ENCODE measurements at regions not wholly inside any gene's neighbourhood (a gene's known extent, or its start where the extent isn't known, plus 50 kb on each side); places are given as distances from the start of the nearest gene placed in this dataset.
"Not testable (repeated sequence)": the region's sequence is repeated elsewhere in the genome, so short reads cannot be mapped to it uniquely, and the experiment has no call there.

GRCh38 chr14:48243900-48244299 lies 568.5 kb upstream of the MDGA2 start:
- intact Hi-C loops (cut with DNase I): no loop called here
- Histone ChIP-seq H3K27ac (ENCODE audit: low read depth in 1 of 2, low read length in 2 of 2) (no peak overlapping the region), H3K9me3 (ENCODE audit: control insufficient read depth, low read length) (no peaks in the 10 kb centered on the region), H3K4me1 (ENCODE audit: control insufficient read depth in 1 of 2, insufficient read depth in 2 of 2, low read length in 2 of 2) (peaks cover 0 to 2% of the 10 kb centered on the region in 2 donors), H3K4me3 (ENCODE audit: low read length in 2 of 2) (no peak overlapping the region), H3K36me3 (ENCODE audit: control insufficient read depth in 1 of 2, insufficient read depth in 2 of 2, low read length in 1 of 2) (no peaks in the 10 kb centered on the region), H3K27me3 (ENCODE audit: control insufficient read depth in 1 of 2, insufficient read depth in 2 of 2, low read length in 1 of 2) (no peaks in the 10 kb centered on the region)
- WGBS, 2 donors: 82 to 88% methylated on average over 3 of the region's 3 CpGs
- ATAC-seq (ENCODE audit: low FRiP score) (no peak), DNase-seq (no peak)

GRCh38 chr14:48229091-48229490 lies 553.7 kb upstream of the MDGA2 start:
- intact Hi-C loops (cut with DNase I): loop anchor here in 1 of 2 donors (10.0 kb wide), 1 partner anchor 686 kb away; no protein-coding TSS in a partner anchor
- no peaks in the 10 kb centered on the region for H3K27me3 ChIP-seq (ENCODE audit: control insufficient read depth in 1 of 2, insufficient read depth in 2 of 2, low read length in 1 of 2)
- no peaks in the 10 kb centered on the region for H3K9me3 ChIP-seq (ENCODE audit: control insufficient read depth, low read length)
- no peak overlapping the region for H3K4me3 ChIP-seq (ENCODE audit: low read length in 2 of 2)
- H3K4me1 ChIP-seq (ENCODE audit: control insufficient read depth in 1 of 2, insufficient read depth in 2 of 2, low read length in 2 of 2): no peaks in the 10 kb centered on the region
- no peaks in the 10 kb centered on the region for H3K36me3 ChIP-seq (ENCODE audit: control insufficient read depth in 1 of 2, insufficient read depth in 2 of 2, low read length in 1 of 2)
- no peak overlapping the region for H3K27ac ChIP-seq (ENCODE audit: low read depth in 1 of 2, low read length in 2 of 2)
- ATAC-seq (ENCODE audit: low FRiP score) (no peak), DNase-seq (no peak)

- H3K27me3 ChIP-seq (ENCODE audit: control insufficient read depth in 1 of 2, insufficient read depth in 2 of 2, low read length in 1 of 2): no peaks in the 10 kb centered on the region
- WGBS, 2 donors: 90% methylated on average over 13 of the region's 13 CpGs
- no peak overlapping the region for H3K27ac ChIP-seq (ENCODE audit: low read depth in 1 of 2, low read length in 2 of 2)
- H3K36me3 ChIP-seq (ENCODE audit: control insufficient read depth in 1 of 2, insufficient read depth in 2 of 2, low read length in 1 of 2): no peaks in the 10 kb centered on the region
- no peaks in the 10 kb centered on the region for H3K4me1 ChIP-seq (ENCODE audit: control insufficient read depth in 1 of 2, insufficient read depth in 2 of 2, low read length in 2 of 2)
- DNase-seq: no peak
- ATAC-seq (ENCODE audit: low FRiP score): no peak
- intact Hi-C loops (cut with DNase I): no loop called here
- no peaks in the 10 kb centered on the region for H3K9me3 ChIP-seq (ENCODE audit: control insufficient read depth, low read length)
- no peak overlapping the region for H3K4me3 ChIP-seq (ENCODE audit: low read length in 2 of 2)
These were observed 518.5 kb upstream of the MDGA2 start for GRCh38 chr14:48193893-48194292.

GRCh38 chr14:48149624-48150023 lies 474.2 kb upstream of the MDGA2 start:
- intact Hi-C loops (cut with DNase I); H3K4me3 ChIP-seq (ENCODE audit: low read length in 2 of 2); H3K9me3 ChIP-seq (ENCODE audit: control insufficient read depth, low read length); H3K27me3 ChIP-seq (ENCODE audit: control insufficient read depth in 1 of 2, insufficient read depth in 2 of 2, low read length in 1 of 2); H3K36me3 ChIP-seq (ENCODE audit: control insufficient read depth in 1 of 2, insufficient read depth in 2 of 2, low read length in 1 of 2); H3K4me1 ChIP-seq (ENCODE audit: control insufficient read depth in 1 of 2, insufficient read depth in 2 of 2, low read length in 2 of 2); ATAC-seq (ENCODE audit: low FRiP score); DNase-seq; H3K27ac ChIP-seq (ENCODE audit: low read depth in 1 of 2, low read length in 2 of 2): not testable (repeated sequence)
- 86 to 100% methylated on average over 1 of the region's 1 CpG for WGBS, 2 donors

- DNase-seq: no peak
- H3K9me3 ChIP-seq (ENCODE audit: control insufficient read depth, low read length): no peaks in the 10 kb centered on the region
- H3K27me3 ChIP-seq (ENCODE audit: control insufficient read depth in 1 of 2, insufficient read depth in 2 of 2, low read length in 1 of 2): no peaks in the 10 kb centered on the region
- H3K4me3 ChIP-seq (ENCODE audit: low read length in 2 of 2): no peak overlapping the region
- intact Hi-C loops (cut with DNase I): no loop called here
- no peaks in the 10 kb centered on the region for H3K4me1 ChIP-seq (ENCODE audit: control insufficient read depth in 1 of 2, insufficient read depth in 2 of 2, low read length in 2 of 2)
- ATAC-seq (ENCODE audit: low FRiP score): no peak
- no peak overlapping the region for H3K27ac ChIP-seq (ENCODE audit: low read depth in 1 of 2, low read length in 2 of 2)
- WGBS, 2 donors: 35 to 47% methylated on average over 3 of the region's 3 CpGs
- no peaks in the 10 kb centered on the region for H3K36me3 ChIP-seq (ENCODE audit: control insufficient read depth in 1 of 2, insufficient read depth in 2 of 2, low read length in 1 of 2)
These were observed 465.4 kb upstream of the MDGA2 start for GRCh38 chr14:48140804-48141203.

GRCh38 chr14:48129472-48129871 lies 454.1 kb upstream of the MDGA2 start:
- DNase-seq (no peak), ATAC-seq (ENCODE audit: low FRiP score) (no peak)
- H3K9me3 ChIP-seq (ENCODE audit: control insufficient read depth, low read length): no peaks in the 10 kb centered on the region
- no peaks in the 10 kb centered on the region for H3K4me1 ChIP-seq (ENCODE audit: control insufficient read depth in 1 of 2, insufficient read depth in 2 of 2, low read length in 2 of 2)
- H3K27me3 ChIP-seq (ENCODE audit: control insufficient read depth in 1 of 2, insufficient read depth in 2 of 2, low read length in 1 of 2): no peaks in the 10 kb centered on the region
- intact Hi-C loops (cut with DNase I): no loop called here
- H3K4me3 ChIP-seq (ENCODE audit: low read length in 2 of 2): no peak overlapping the region
- H3K27ac ChIP-seq (ENCODE audit: low read depth in 1 of 2, low read length in 2 of 2): no peak overlapping the region
- no peaks in the 10 kb centered on the region for H3K36me3 ChIP-seq (ENCODE audit: control insufficient read depth in 1 of 2, insufficient read depth in 2 of 2, low read length in 1 of 2)

- Histone ChIP-seq H3K27me3 (ENCODE audit: control insufficient read depth in 1 of 2, insufficient read depth in 2 of 2, low read length in 1 of 2) (no peaks in the 10 kb centered on the region), H3K36me3 (ENCODE audit: control insufficient read depth in 1 of 2, insufficient read depth in 2 of 2, low read length in 1 of 2) (no peaks in the 10 kb centered on the region), H3K4me3 (ENCODE audit: low read length in 2 of 2) (no peak overlapping the region), H3K4me1 (ENCODE audit: control insufficient read depth in 1 of 2, insufficient read depth in 2 of 2, low read length in 2 of 2) (no peaks in the 10 kb centered on the region), H3K27ac (ENCODE audit: low read depth in 1 of 2, low read length in 2 of 2) (no peak overlapping the region), H3K9me3 (ENCODE audit: control insufficient read depth, low read length) (no peaks in the 10 kb centered on the region)
- ATAC-seq (ENCODE audit: low FRiP score): no peak
- WGBS, 2 donors: 75 to 81% methylated on average over 5 of the region's 5 CpGs
- no peak for DNase-seq
- intact Hi-C loops (cut with DNase I): no loop called here
These were observed 452.3 kb upstream of the MDGA2 start for GRCh38 chr14:48127674-48128073.

- intact Hi-C loops (cut with DNase I): no loop called here
- WGBS, 2 donors: 12 to 19% methylated on average over 4 of the region's 4 CpGs
- Histone ChIP-seq H3K27ac (ENCODE audit: low read depth in 1 of 2, low read length in 2 of 2) (no peak overlapping the region), H3K9me3 (ENCODE audit: control insufficient read depth, low read length) (no peaks in the 10 kb centered on the region), H3K36me3 (ENCODE audit: control insufficient read depth in 1 of 2, insufficient read depth in 2 of 2, low read length in 1 of 2) (no peaks in the 10 kb centered on the region), H3K27me3 (ENCODE audit: control insufficient read depth in 1 of 2, insufficient read depth in 2 of 2, low read length in 1 of 2) (no peaks in the 10 kb centered on the region), H3K4me3 (ENCODE audit: low read length in 2 of 2) (no peak overlapping the region), H3K4me1 (ENCODE audit: control insufficient read depth in 1 of 2, insufficient read depth in 2 of 2, low read length in 2 of 2) (no peaks in the 10 kb centered on the region)
- DNase-seq (no peak), ATAC-seq (ENCODE audit: low FRiP score) (no peak)
These were observed 450.2 kb upstream of the MDGA2 start for GRCh38 chr14:48125654-48126053.

- H3K4me3 ChIP-seq (ENCODE audit: low read length in 2 of 2): no peak overlapping the region
- intact Hi-C loops (cut with DNase I): no loop called here
- no peaks in the 10 kb centered on the region for H3K9me3 ChIP-seq (ENCODE audit: control insufficient read depth, low read length)
- no peak overlapping the region for H3K27ac ChIP-seq (ENCODE audit: low read depth in 1 of 2, low read length in 2 of 2)
- DNase-seq (no peak), ATAC-seq (ENCODE audit: low FRiP score) (no peak)
- 80 to 87% methylated on average over 6 of the region's 6 CpGs for WGBS, 2 donors
- H3K4me1 ChIP-seq (ENCODE audit: control insufficient read depth in 1 of 2, insufficient read depth in 2 of 2, low read length in 2 of 2): no peaks in the 10 kb centered on the region
- H3K27me3 ChIP-seq (ENCODE audit: control insufficient read depth in 1 of 2, insufficient read depth in 2 of 2, low read length in 1 of 2): no peaks in the 10 kb centered on the region
- H3K36me3 ChIP-seq (ENCODE audit: control insufficient read depth in 1 of 2, insufficient read depth in 2 of 2, low read length in 1 of 2): no peaks in the 10 kb centered on the region
These were observed 438.3 kb upstream of the MDGA2 start for GRCh38 chr14:48113713-48114112.
